ENCODE measurements at regions not wholly inside any gene's neighbourhood (a gene's known extent, or its start where the extent isn't known, plus 50 kb on each side); places are given as distances from the start of the nearest gene placed in this dataset.

- Histone ChIP-seq H3K4me1 (ENCODE audit: insufficient read depth) (no peaks in the 10 kb centered on the region), H3F3A (replicated peaks; ENCODE audit: low read depth) (no peaks in the 10 kb centered on the region), H3K4me3 (no peak overlapping the region), H4K20me1 (replicated peaks; ENCODE audit: insufficient read depth) (no peaks in the 10 kb centered on the region), H2AFZ (no peak overlapping the region), H3K4me2 (no peak overlapping the region), H3K27me3 (ENCODE audit: insufficient read depth) (no peaks in the 10 kb centered on the region), H3K9me2 (ENCODE audit: insufficient read depth) (no peaks in the 10 kb centered on the region), H3K36me3 (ENCODE audit: insufficient read depth) (no peaks in the 10 kb centered on the region), H3K79me2 (replicated peaks; ENCODE audit: insufficient read depth) (no peaks in the 10 kb centered on the region), H3K27ac (ENCODE audit: low read depth) (no peak overlapping the region)
- ATAC-seq (no peak), DNase-seq (ENCODE audit: low spot score) (peak; percentile 21)
- TF ChIP-seq STAT1 (IDR thresholded peaks at IDR 0.05; ENCODE audit: unreplicated experiment) (no peak), CTCF (conservative IDR thresholded peaks at IDR 0.05; ENCODE audit: low read depth in 2 of 2) (peak; percentile 40 to 48), EZH2phosphoT487 (IDR thresholded peaks at IDR 0.05; ENCODE audit: unreplicated experiment) (no peak), EZH2 (IDR thresholded peaks at IDR 0.05; ENCODE audit: low read depth, unreplicated experiment) (no peak)
- H3K9me3 Mint-ChIP-seq, result no peaks in the 10 kb centered on the region
- no peak overlapping the region for H3K27ac Mint-ChIP-seq
- H3K36me3 Mint-ChIP-seq (ENCODE audit: low read depth), result no peaks in the 10 kb centered on the region
- H3K4me3 Mint-ChIP-seq, result no peak overlapping the region
- no peaks in the 10 kb centered on the region for H3K27me3 Mint-ChIP-seq (ENCODE audit: insufficient read depth, low read depth, poor library complexity)
- H3K4me1 Mint-ChIP-seq, result no peaks in the 10 kb centered on the region
Measured at GRCh38 chr14:45610318-45610717, 357.3 kb upstream of the MIS18BP1 start.

GRCh38 chr14:45587142-45587541 is 334.1 kb upstream of the MIS18BP1 start:
- no peak for ATAC-seq
- TF ChIP-seq POLR2AphosphoS5 (IDR thresholded peaks at IDR 0.05; ENCODE audit: low read depth) (no peak), CREB1 (CRISPR knock-in tag; IDR thresholded peaks at IDR 0.05; ENCODE audit: low read depth) (no peak), EZH2 (IDR thresholded peaks at IDR 0.05; ENCODE audit: low read depth, unreplicated experiment) (no peak), ZNF114 (CRISPR knock-in tag; IDR thresholded peaks at IDR 0.05) (no peak), ETS1 (IDR thresholded peaks at IDR 0.05) (no peak), REST (IDR thresholded peaks at IDR 0.05; ENCODE audit: unreplicated experiment) (no peak), ZNF462 (CRISPR knock-in tag; IDR thresholded peaks at IDR 0.05) (no peak)

More at GRCh38 chr14:45587142-45587541, 334.1 kb upstream of the MIS18BP1 start:
- DNase-seq (ENCODE audit: low spot score), result no peak
- H3K4me2 ChIP-seq, result no peak overlapping the region
- H4K20me1 ChIP-seq (replicated peaks; ENCODE audit: insufficient read depth), result no peaks in the 10 kb centered on the region
- H3K27ac ChIP-seq (ENCODE audit: low read depth), result no peak overlapping the region
- no peaks in the 10 kb centered on the region for H3K36me3 ChIP-seq (ENCODE audit: insufficient read depth)
- no peaks in the 10 kb centered on the region for H3K79me2 ChIP-seq (replicated peaks; ENCODE audit: insufficient read depth)
- no peaks in the 10 kb centered on the region for H3F3A ChIP-seq (replicated peaks; ENCODE audit: low read depth)
- peaks cover 5% of the 10 kb centered on the region; the same call in 1 of the 2 replicates for H3K9me2 ChIP-seq (ENCODE audit: insufficient read depth)
- no peaks in the 10 kb centered on the region; the same call in 2 of the 3 replicates for H3K9me3 Mint-ChIP-seq
- H3K27ac Mint-ChIP-seq, result no peak overlapping the region
- no peaks in the 10 kb centered on the region for H3K4me1 ChIP-seq (ENCODE audit: insufficient read depth)
- no peaks in the 10 kb centered on the region for H3K27me3 ChIP-seq (ENCODE audit: insufficient read depth)
- no peaks in the 10 kb centered on the region for H3K36me3 Mint-ChIP-seq (ENCODE audit: low read depth)
- no peaks in the 10 kb centered on the region for H3K4me1 Mint-ChIP-seq
- no peak overlapping the region for H3K4me3 ChIP-seq
- no peaks in the 10 kb centered on the region for H3K27me3 Mint-ChIP-seq (ENCODE audit: insufficient read depth, low read depth, poor library complexity)
- no peak overlapping the region for H3K4me3 Mint-ChIP-seq
- H2AFZ ChIP-seq, result no peak overlapping the region

Measured in GM23338 (cell line).